ENCODE measurements at regions not wholly inside any gene's neighbourhood (a gene's known extent, or its start where the extent isn't known, plus 50 kb on each side); places are given as distances from the start of the nearest gene placed in this dataset.

DNA sequence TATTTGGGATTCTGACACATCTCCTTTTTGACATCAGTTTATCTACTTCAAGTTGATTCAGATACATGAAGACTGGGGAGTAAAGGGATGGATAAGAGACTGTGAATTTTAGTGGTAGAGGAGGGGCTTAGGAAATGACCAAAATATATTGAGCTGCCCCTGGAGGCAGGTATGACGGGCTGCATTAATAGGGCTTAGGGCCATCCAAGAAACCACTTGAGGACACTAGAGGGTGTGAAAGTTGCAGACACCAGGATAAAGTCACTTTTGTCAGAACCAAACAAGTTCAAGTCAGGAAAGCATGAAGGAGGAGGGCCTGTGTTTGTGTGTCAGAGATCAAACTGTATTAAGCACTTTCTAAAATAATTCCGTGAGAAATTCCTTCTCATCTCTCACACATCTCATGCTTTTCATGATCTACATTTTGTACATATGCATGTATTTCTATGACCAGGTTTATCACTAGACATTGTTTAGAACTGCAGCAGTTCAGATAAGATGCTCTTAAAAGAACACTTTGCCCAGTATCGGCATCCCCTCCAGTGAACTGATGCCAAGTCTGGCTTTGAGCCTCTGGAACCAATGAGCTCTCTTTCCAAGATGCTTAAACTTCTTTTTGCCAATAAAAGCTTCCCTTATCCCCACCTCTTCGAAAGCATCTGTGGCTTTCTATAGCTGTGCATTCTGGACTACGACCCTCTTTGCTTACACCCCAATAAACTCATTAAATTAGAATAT is 136.9 kb downstream of the SLC38A1 start:
- TF ChIP-seq, protein P1, sequence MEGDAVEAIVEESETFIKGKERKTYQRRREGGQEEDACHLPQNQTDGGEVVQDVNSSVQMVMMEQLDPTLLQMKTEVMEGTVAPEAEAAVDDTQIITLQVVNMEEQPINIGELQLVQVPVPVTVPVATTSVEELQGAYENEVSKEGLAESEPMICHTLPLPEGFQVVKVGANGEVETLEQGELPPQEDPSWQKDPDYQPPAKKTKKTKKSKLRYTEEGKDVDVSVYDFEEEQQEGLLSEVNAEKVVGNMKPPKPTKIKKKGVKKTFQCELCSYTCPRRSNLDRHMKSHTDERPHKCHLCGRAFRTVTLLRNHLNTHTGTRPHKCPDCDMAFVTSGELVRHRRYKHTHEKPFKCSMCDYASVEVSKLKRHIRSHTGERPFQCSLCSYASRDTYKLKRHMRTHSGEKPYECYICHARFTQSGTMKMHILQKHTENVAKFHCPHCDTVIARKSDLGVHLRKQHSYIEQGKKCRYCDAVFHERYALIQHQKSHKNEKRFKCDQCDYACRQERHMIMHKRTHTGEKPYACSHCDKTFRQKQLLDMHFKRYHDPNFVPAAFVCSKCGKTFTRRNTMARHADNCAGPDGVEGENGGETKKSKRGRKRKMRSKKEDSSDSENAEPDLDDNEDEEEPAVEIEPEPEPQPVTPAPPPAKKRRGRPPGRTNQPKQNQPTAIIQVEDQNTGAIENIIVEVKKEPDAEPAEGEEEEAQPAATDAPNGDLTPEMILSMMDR (IDR thresholded peaks at IDR 0.05; ENCODE audit: poor library complexity, severe bottlenecking), result no peak
- TF ChIP-seq EZH2 (IDR thresholded peaks at IDR 0.05; ENCODE audit: borderline replicate concordance, insufficient read depth, low read length, poor library complexity, severe bottlenecking), result no peak
- TF ChIP-seq, protein P2, sequence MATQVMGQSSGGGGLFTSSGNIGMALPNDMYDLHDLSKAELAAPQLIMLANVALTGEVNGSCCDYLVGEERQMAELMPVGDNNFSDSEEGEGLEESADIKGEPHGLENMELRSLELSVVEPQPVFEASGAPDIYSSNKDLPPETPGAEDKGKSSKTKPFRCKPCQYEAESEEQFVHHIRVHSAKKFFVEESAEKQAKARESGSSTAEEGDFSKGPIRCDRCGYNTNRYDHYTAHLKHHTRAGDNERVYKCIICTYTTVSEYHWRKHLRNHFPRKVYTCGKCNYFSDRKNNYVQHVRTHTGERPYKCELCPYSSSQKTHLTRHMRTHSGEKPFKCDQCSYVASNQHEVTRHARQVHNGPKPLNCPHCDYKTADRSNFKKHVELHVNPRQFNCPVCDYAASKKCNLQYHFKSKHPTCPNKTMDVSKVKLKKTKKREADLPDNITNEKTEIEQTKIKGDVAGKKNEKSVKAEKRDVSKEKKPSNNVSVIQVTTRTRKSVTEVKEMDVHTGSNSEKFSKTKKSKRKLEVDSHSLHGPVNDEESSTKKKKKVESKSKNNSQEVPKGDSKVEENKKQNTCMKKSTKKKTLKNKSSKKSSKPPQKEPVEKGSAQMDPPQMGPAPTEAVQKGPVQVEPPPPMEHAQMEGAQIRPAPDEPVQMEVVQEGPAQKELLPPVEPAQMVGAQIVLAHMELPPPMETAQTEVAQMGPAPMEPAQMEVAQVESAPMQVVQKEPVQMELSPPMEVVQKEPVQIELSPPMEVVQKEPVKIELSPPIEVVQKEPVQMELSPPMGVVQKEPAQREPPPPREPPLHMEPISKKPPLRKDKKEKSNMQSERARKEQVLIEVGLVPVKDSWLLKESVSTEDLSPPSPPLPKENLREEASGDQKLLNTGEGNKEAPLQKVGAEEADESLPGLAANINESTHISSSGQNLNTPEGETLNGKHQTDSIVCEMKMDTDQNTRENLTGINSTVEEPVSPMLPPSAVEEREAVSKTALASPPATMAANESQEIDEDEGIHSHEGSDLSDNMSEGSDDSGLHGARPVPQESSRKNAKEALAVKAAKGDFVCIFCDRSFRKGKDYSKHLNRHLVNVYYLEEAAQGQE (IDR thresholded peaks at IDR 0.05; ENCODE audit: borderline replicate concordance), result no peak
- no peak for TF ChIP-seq POLR2AphosphoS5 (IDR thresholded peaks at IDR 0.05)
- no peak for TF ChIP-seq RAD21 (conservative IDR thresholded peaks at IDR 0.05)
